Pons (tissue), 1 donor: ENCODE measurements at regions not wholly inside any gene's neighbourhood (a gene's known extent, or its start where the extent isn't known, plus 50 kb on each side); places are given as distances from the start of the nearest gene placed in this dataset.

ENCODE experiments used
- DNase-seq: peaks from one replicate; pipeline ENCODE4 v3.0.0-alpha.2; 2016; ENCODE audit warnings: low spot score

GRCh38 chr2:195606179-195606578, 50.8 kb upstream of the SLC39A10 start:
- DNase-seq = no peak

- no peak for DNase-seq
Measured at GRCh38 chr2:195604706-195605105, 52.3 kb upstream of the SLC39A10 start.

- DNase-seq = no peak
Measured at GRCh38 chr2:195603998-195604397, 53.0 kb upstream of the SLC39A10 start.

- DNase-seq = no peak
Measured at GRCh38 chr2:195603408-195603807, 53.6 kb upstream of the SLC39A10 start.

GRCh38 chr2:195602687-195603086, 54.3 kb upstream of the SLC39A10 start:
- no peak for DNase-seq

GRCh38 chr2:195601361-195601760, 55.7 kb upstream of the SLC39A10 start:
- DNase-seq = no peak

GRCh38 chr2:195600778-195601177, 56.2 kb upstream of the SLC39A10 start:
- DNase-seq = no peak

- DNase-seq = no peak
Measured at GRCh38 chr2:195596840-195597239, 60.2 kb upstream of the SLC39A10 start.

GRCh38 chr2:195595825-195596224, 61.2 kb upstream of the SLC39A10 start:
- peak; percentile 54 for DNase-seq

- no peak for DNase-seq
Measured at GRCh38 chr2:195594919-195595694, 61.9 kb upstream of the SLC39A10 start.

GRCh38 chr2:195594248-195594647, 62.8 kb upstream of the SLC39A10 start:
- DNase-seq = no peak

GRCh38 chr2:195592105-195592504, 64.9 kb upstream of the SLC39A10 start:
- no peak for DNase-seq

- peak; percentile 39 for DNase-seq
Measured at GRCh38 chr2:195590861-195591205, 66.2 kb upstream of the SLC39A10 start.

- DNase-seq = no peak
Measured at GRCh38 chr2:195590199-195590860, 66.7 kb upstream of the SLC39A10 start.

GRCh38 chr2:195587966-195588365, 69.1 kb upstream of the SLC39A10 start:
- no peak for DNase-seq

- DNase-seq = no peak
Measured at GRCh38 chr2:195586062-195586714, 70.8 kb upstream of the SLC39A10 start.

GRCh38 chr2:195582188-195582587, 74.8 kb upstream of the SLC39A10 start:
- DNase-seq = no peak

- DNase-seq = peak; percentile 48
Measured at GRCh38 chr2:195579776-195580555, 77.1 kb upstream of the SLC39A10 start.

GRCh38 chr2:195575879-195576401, 81.1 kb upstream of the SLC39A10 start:
- peak; percentile 61 for DNase-seq

- DNase-seq = no peak
Measured at GRCh38 chr2:195575016-195575415, 82.0 kb upstream of the SLC39A10 start.

GRCh38 chr2:195574312-195574711, 82.7 kb upstream of the SLC39A10 start:
- peak; percentile 34 for DNase-seq
